Esophagus muscularis mucosa (tissue), 4 donors: ENCODE measurements at regions not wholly inside any gene's neighbourhood (a gene's known extent, or its start where the extent isn't known, plus 50 kb on each side); places are given as distances from the start of the nearest gene placed in this dataset.

ENCODE experiments used
- CTCF ChIP-seq, 3 experiments: fragments of 200-600 bp in 2 of 3; fragments of 450-650 bp in 1 of 3; sonication (generic) in 2 of 3; IDR thresholded peaks; one replicate each; pipeline ENCODE4 v1.5.1; 2017 to 2019; ENCODE audit warnings: antibody characterized with exemption in 3 of 3, mild to moderate bottlenecking in 2 of 3, moderate library complexity in 1 of 3
- EP300 ChIP-seq: sonication (generic); formaldehyde crosslinking; IDR thresholded peaks from one replicate; pipeline ENCODE4 v1.6.1; 2017; ENCODE audit warnings: antibody characterized with exemption
- POLR2A ChIP-seq: fragments of 450-650 bp; IDR thresholded peaks from one replicate; pipeline ENCODE4 v1.6.1; 2017; ENCODE audit warnings: antibody characterized with exemption, moderate library complexity, mild to moderate bottlenecking, low read depth

- no peak for TF ChIP-seq POLR2A
- TF ChIP-seq CTCF (IDR thresholded peaks at IDR 0.05): no peak
- TF ChIP-seq EP300: no peak
These were observed 558.5 kb downstream of the LRRIQ3 start for GRCh38 chr1:73639494-73639893.
